SK-N-SH treated with all-trans-retinoic acid at 6 μM for 48 hours (cell line): ENCODE measurements at regions not wholly inside any gene's neighbourhood (a gene's known extent, or its start where the extent isn't known, plus 50 kb on each side); places are given as distances from the start of the nearest gene placed in this dataset.

Experiments used
- ARNTL ChIP-seq: fragments of 450-650 bp; formaldehyde crosslinking; IDR thresholded peaks from 2 replicates; pipeline ENCODE4 v1.5.0; 2020; ENCODE audit warnings: low read depth, mild to moderate bottlenecking, moderate library complexity, borderline replicate concordance
- POU6F1 ChIP-seq: fragments of 250-450 bp; sonication (Bioruptor Pico); IDR thresholded peaks from 2 replicates; pipeline ENCODE4 v1.8.0; 2021; ENCODE audit warnings: low read depth, mild to moderate bottlenecking, moderate library complexity, borderline replicate concordance
- SNAI2 ChIP-seq: fragments of 250-450 bp; sonication (Bioruptor Pico); IDR thresholded peaks from 2 replicates; pipeline ENCODE4 v1.5.0; 2020; ENCODE audit warnings: mild to moderate bottlenecking, moderate library complexity
- TSHZ2 ChIP-seq: fragments of 250-450 bp; sonication (Bioruptor Pico); IDR thresholded peaks from 2 replicates; pipeline ENCODE4 v1.5.0; 2020; ENCODE audit warnings: mild to moderate bottlenecking, moderate library complexity
- ZC3H10 ChIP-seq: fragments of 250-450 bp; sonication (Bioruptor Pico); IDR thresholded peaks from 2 replicates; pipeline ENCODE4 v1.5.1; 2021; ENCODE audit warnings: mild to moderate bottlenecking, moderate library complexity
- ZFP3 ChIP-seq: fragments of 250-450 bp; sonication (Bioruptor Pico); IDR thresholded peaks from 2 replicates; pipeline ENCODE4 v1.5.0; 2020; ENCODE audit warnings: mild to moderate bottlenecking, moderate library complexity
- ZFP30 ChIP-seq: fragments of 450-650 bp; formaldehyde crosslinking; IDR thresholded peaks from 2 replicates; pipeline ENCODE4 v1.5.0; 2022; ENCODE audit warnings: mild to moderate bottlenecking, moderate library complexity
- TF ChIP-seq, protein P1 (sequence below): fragments of 250-450 bp; sonication (Bioruptor Pico); IDR thresholded peaks from 2 replicates; pipeline ENCODE4 v1.8.0; 2020; ENCODE audit warnings: mild to moderate bottlenecking, moderate library complexity, borderline replicate concordance

GRCh38 chr2:12207491-12207890 is 461.1 kb downstream of the LPIN1 start:
- TF ChIP-seq, protein P1, sequence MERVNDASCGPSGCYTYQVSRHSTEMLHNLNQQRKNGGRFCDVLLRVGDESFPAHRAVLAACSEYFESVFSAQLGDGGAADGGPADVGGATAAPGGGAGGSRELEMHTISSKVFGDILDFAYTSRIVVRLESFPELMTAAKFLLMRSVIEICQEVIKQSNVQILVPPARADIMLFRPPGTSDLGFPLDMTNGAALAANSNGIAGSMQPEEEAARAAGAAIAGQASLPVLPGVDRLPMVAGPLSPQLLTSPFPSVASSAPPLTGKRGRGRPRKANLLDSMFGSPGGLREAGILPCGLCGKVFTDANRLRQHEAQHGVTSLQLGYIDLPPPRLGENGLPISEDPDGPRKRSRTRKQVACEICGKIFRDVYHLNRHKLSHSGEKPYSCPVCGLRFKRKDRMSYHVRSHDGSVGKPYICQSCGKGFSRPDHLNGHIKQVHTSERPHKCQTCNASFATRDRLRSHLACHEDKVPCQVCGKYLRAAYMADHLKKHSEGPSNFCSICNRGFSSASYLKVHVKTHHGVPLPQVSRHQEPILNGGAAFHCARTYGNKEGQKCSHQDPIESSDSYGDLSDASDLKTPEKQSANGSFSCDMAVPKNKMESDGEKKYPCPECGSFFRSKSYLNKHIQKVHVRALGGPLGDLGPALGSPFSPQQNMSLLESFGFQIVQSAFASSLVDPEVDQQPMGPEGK = no peak
- TF ChIP-seq SNAI2 (CRISPR knock-in tag) (no peak), ARNTL (CRISPR knock-in tag) (no peak), ZFP3 (CRISPR knock-in tag) (no peak), ZC3H10 (CRISPR knock-in tag) (no peak), ZFP30 (CRISPR knock-in tag) (no peak), TSHZ2 (no peak), POU6F1 (CRISPR knock-in tag) (no peak)
